ENCODE measurements at regions not wholly inside any gene's neighbourhood (a gene's known extent, or its start where the extent isn't known, plus 50 kb on each side); places are given as distances from the start of the nearest gene placed in this dataset.
"Not testable (repeated sequence)": the region's sequence is repeated elsewhere in the genome, so short reads cannot be mapped to it uniquely, and the experiment has no call there.

GRCh38 chr15:38103564-38103963 lies 149.1 kb upstream of the SPRED1 start:
- 60% methylated on average over 1 of the region's 1 CpG for WGBS (ENCODE audit: insufficient coverage, low coverage, low lambda C conversion rate, missing lambda C conversion rate)
- Histone ChIP-seq H3K27me3 (no peaks in the 10 kb centered on the region), H3K9me3 (no peaks in the 10 kb centered on the region), H3K36me3 (no peaks in the 10 kb centered on the region), H3K4me3 (no peak overlapping the region), H3K27ac (no peak overlapping the region), H3K4me1 (no peaks in the 10 kb centered on the region)
- intact Hi-C loops (cut with DNase I): no loop called here
- ATAC-seq (no peak), DNase-seq (no peak)
- TF ChIP-seq POLR2A (IDR thresholded peaks at IDR 0.05): no peak
- TF ChIP-seq CTCF (IDR thresholded peaks at IDR 0.05): no peak

GRCh38 chr15:38111070-38111469 lies 141.6 kb upstream of the SPRED1 start:
- WGBS (ENCODE audit: insufficient coverage, low coverage, low lambda C conversion rate, missing lambda C conversion rate): 20% methylated on average over 1 of the region's 1 CpG

GRCh38 chr15:38112406-38112805 lies 140.2 kb upstream of the SPRED1 start:
- intact Hi-C loops (cut with DNase I): no loop called here
- TF ChIP-seq CTCF (IDR thresholded peaks at IDR 0.05) (no peak), POLR2A (IDR thresholded peaks at IDR 0.05) (no peak)
- no peak for DNase-seq

More at GRCh38 chr15:38111070-38111469, 141.6 kb upstream of the SPRED1 start:
- H3K27ac ChIP-seq: no peak overlapping the region
- no peaks in the 10 kb centered on the region for H3K4me1 ChIP-seq
- ATAC-seq: no peak
- no peaks in the 10 kb centered on the region for H3K27me3 ChIP-seq
- no peak overlapping the region for H3K4me3 ChIP-seq
- DNase-seq: no peak
- intact Hi-C loops (cut with DNase I): no loop called here
- no peak for TF ChIP-seq CTCF (IDR thresholded peaks at IDR 0.05)
- H3K36me3 ChIP-seq: no peaks in the 10 kb centered on the region
- no peaks in the 10 kb centered on the region for H3K9me3 ChIP-seq

GRCh38 chr15:38115121-38115520 lies 137.5 kb upstream of the SPRED1 start:
- TF ChIP-seq CTCF (IDR thresholded peaks at IDR 0.05) (no peak), POLR2A (IDR thresholded peaks at IDR 0.05) (no peak)
- no peak overlapping the region for H3K4me3 ChIP-seq
- intact Hi-C loops (cut with DNase I): no loop called here
- no peaks in the 10 kb centered on the region for H3K36me3 ChIP-seq
- H3K27me3 ChIP-seq: no peaks in the 10 kb centered on the region
- ATAC-seq (no peak), DNase-seq (no peak)
- no peaks in the 10 kb centered on the region for H3K4me1 ChIP-seq
- H3K27ac ChIP-seq: no peak overlapping the region
- WGBS (ENCODE audit: insufficient coverage, low coverage, low lambda C conversion rate, missing lambda C conversion rate): 47% methylated on average over 2 of the region's 2 CpGs
- no peaks in the 10 kb centered on the region for H3K9me3 ChIP-seq

More at GRCh38 chr15:38112406-38112805, 140.2 kb upstream of the SPRED1 start:
- 68% methylated on average over 5 of the region's 6 CpGs for WGBS (ENCODE audit: insufficient coverage, low coverage, low lambda C conversion rate, missing lambda C conversion rate)
- Histone ChIP-seq H3K9me3 (no peaks in the 10 kb centered on the region), H3K36me3 (no peaks in the 10 kb centered on the region), H3K4me1 (no peaks in the 10 kb centered on the region), H3K27me3 (no peaks in the 10 kb centered on the region), H3K27ac (no peak overlapping the region), H3K4me3 (no peak overlapping the region)
- no peak for ATAC-seq

- H3K36me3 ChIP-seq: no peaks in the 10 kb centered on the region
- intact Hi-C loops (cut with DNase I): no loop called here
- H3K4me3 ChIP-seq: no peak overlapping the region
- no peaks in the 10 kb centered on the region for H3K9me3 ChIP-seq
- DNase-seq (no peak), ATAC-seq (no peak)
- H3K27ac ChIP-seq: no peak overlapping the region
- H3K27me3 ChIP-seq: no peaks in the 10 kb centered on the region
- 45% methylated on average over 1 of the region's 1 CpG for WGBS (ENCODE audit: insufficient coverage, low coverage, low lambda C conversion rate, missing lambda C conversion rate)
- H3K4me1 ChIP-seq: no peaks in the 10 kb centered on the region
- TF ChIP-seq POLR2A (IDR thresholded peaks at IDR 0.05): no peak
- no peak for TF ChIP-seq CTCF (IDR thresholded peaks at IDR 0.05)
Measured at GRCh38 chr15:38117781-38118180, 134.9 kb upstream of the SPRED1 start.

- H3K4me1 ChIP-seq; H3K27ac ChIP-seq; H3K36me3 ChIP-seq; DNase-seq; H3K27me3 ChIP-seq; H3K4me3 ChIP-seq; H3K9me3 ChIP-seq; intact Hi-C loops (cut with DNase I); ATAC-seq: not testable (repeated sequence)
- WGBS (ENCODE audit: insufficient coverage, low coverage, low lambda C conversion rate, missing lambda C conversion rate): 67% methylated on average over 3 of the region's 3 CpGs
Measured at GRCh38 chr15:38119865-38120264, 132.8 kb upstream of the SPRED1 start.
